ENCODE measurements at regions not wholly inside any gene's neighbourhood (a gene's known extent, or its start where the extent isn't known, plus 50 kb on each side); places are given as distances from the start of the nearest gene placed in this dataset.
"Not testable (repeated sequence)": the region's sequence is repeated elsewhere in the genome, so short reads cannot be mapped to it uniquely, and the experiment has no call there.

DNA sequence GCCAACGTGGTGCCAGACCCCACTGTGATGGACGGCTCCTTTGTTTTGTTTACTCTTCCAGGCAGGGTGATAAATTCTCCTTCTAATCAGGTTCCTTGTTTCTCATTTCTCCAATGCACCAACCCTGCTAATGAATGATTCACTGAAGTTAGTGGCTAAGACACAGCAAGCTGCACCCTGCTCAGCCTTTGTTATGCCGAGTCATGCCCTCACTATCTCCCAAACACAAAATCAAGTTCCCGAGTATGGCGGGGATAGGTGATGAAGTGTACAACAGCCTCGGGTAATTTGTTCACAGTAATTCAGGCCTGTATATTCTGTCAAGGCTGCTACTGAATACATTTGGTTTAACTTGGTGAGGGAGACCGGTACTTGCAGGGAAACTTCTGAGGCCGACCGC, 83.8 kb upstream of the HS3ST4 start:
- Histone ChIP-seq H3K9me3 (no peaks in the 10 kb centered on the region), H3K36me3 (replicated peaks in 1 of 2; ENCODE audit: insufficient read depth in 1 of 2, low read depth in 2 of 2) (no peaks in the 10 kb centered on the region), H3K4me3 (no peak overlapping the region), H3K27ac (no peak overlapping the region), H3K4me1 (no peaks in the 10 kb centered on the region), H3K27me3 (no peaks in the 10 kb centered on the region)
- intact Hi-C loops (cut with DNase I), result no loop called here
- ATAC-seq (no peak), DNase-seq (no peak)
- 37 to 39% methylated on average over 9 of the region's 9 CpGs for WGBS, 2 donors
- no peak for TF ChIP-seq POLR2A (IDR thresholded peaks at IDR 0.05)
- TF ChIP-seq, protein P1, sequence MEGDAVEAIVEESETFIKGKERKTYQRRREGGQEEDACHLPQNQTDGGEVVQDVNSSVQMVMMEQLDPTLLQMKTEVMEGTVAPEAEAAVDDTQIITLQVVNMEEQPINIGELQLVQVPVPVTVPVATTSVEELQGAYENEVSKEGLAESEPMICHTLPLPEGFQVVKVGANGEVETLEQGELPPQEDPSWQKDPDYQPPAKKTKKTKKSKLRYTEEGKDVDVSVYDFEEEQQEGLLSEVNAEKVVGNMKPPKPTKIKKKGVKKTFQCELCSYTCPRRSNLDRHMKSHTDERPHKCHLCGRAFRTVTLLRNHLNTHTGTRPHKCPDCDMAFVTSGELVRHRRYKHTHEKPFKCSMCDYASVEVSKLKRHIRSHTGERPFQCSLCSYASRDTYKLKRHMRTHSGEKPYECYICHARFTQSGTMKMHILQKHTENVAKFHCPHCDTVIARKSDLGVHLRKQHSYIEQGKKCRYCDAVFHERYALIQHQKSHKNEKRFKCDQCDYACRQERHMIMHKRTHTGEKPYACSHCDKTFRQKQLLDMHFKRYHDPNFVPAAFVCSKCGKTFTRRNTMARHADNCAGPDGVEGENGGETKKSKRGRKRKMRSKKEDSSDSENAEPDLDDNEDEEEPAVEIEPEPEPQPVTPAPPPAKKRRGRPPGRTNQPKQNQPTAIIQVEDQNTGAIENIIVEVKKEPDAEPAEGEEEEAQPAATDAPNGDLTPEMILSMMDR (IDR thresholded peaks at IDR 0.05), result no peak

DNA sequence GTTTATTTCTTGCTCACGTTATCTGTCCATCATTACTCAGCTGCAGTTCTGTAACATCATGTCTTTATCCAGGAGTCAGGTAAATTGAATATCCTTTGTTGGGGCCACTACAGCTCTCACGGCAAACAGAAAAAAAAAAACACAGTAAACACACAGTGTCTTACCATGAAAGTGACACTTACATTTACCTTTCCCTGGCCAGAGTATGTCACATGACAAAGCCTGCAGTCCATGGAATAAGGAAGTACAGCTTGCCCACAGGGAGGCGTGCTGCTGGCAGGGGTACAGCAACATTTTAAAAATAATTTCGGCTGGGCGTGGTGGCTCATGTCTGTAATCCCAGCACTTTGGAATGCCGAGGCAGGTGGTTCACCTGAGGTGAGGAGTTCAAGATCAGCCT, 85.7 kb upstream of the HS3ST4 start:
- H3K27me3 ChIP-seq, result no peaks in the 10 kb centered on the region

DNA sequence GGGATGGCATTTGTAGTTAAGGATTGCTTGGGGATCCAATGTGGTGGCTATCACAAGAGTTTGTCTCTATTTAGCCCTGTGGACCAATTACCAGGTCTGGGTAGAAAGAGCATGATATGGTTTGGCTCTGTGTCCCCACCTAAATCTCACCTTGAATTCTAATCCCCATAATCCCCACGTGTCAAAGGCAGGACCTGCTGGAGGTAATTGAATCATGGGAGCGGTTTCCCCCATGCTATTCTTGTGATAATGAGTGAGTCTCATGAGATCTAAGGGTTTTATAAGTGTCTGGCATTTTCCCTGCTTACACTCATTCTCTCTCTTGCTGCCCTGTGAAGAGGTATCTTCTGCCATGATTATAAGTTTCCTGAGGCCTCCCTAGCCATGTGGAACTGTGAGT, 86.4 kb upstream of the HS3ST4 start:
- TF ChIP-seq, protein P1 (IDR thresholded peaks at IDR 0.05), result no peak
- no peak for TF ChIP-seq POLR2A (IDR thresholded peaks at IDR 0.05)
- no peaks in the 10 kb centered on the region for H3K9me3 ChIP-seq
- H3K4me1 ChIP-seq, result no peaks in the 10 kb centered on the region
- intact Hi-C loops (cut with DNase I), result no loop called here
- H3K27ac ChIP-seq, result no peak overlapping the region
- H3K36me3 ChIP-seq (replicated peaks in 1 of 2; ENCODE audit: insufficient read depth in 1 of 2, low read depth in 2 of 2), result no peaks in the 10 kb centered on the region
- no peaks in the 10 kb centered on the region for H3K27me3 ChIP-seq
- ATAC-seq, result no peak
- no peak overlapping the region for H3K4me3 ChIP-seq
- 25 to 44% methylated on average over 2 of the region's 2 CpGs for WGBS, 2 donors
- no peak for DNase-seq

More for the DNA sequence above, 85.7 kb upstream of the HS3ST4 start:
- no peaks in the 10 kb centered on the region for H3K9me3 ChIP-seq
- TF ChIP-seq, protein P1 (IDR thresholded peaks at IDR 0.05), result no peak
- TF ChIP-seq POLR2A (IDR thresholded peaks at IDR 0.05), result no peak
- H3K27ac ChIP-seq, result no peak overlapping the region
- no peaks in the 10 kb centered on the region for H3K36me3 ChIP-seq (replicated peaks in 1 of 2; ENCODE audit: insufficient read depth in 1 of 2, low read depth in 2 of 2)
- no peak for ATAC-seq
- no peak overlapping the region for H3K4me3 ChIP-seq
- intact Hi-C loops (cut with DNase I), result no loop called here
- H3K4me1 ChIP-seq, result no peaks in the 10 kb centered on the region
- WGBS, 2 donors, result 56 to 61% methylated on average over 6 of the region's 6 CpGs
- DNase-seq, result no peak

DNA sequence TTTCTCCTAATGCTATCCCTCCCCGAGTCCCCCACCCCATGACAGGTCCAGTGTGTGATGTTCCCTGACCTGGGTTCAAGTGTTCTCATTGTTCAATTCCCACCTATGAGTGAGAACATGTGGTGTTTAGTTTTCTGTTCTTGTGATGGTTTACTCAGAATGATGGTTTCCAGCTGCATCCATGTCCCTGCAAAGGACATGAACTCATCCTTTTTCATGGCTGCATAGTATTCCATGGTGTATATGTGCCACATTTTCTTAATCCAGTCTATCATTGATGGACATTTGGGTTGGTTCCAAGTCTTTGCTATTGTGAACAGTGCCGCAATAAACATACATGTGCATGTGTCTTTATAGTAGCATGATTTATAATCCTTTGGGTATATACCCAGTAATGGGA, 90.5 kb upstream of the HS3ST4 start:
- H3K27me3 ChIP-seq; ATAC-seq; H3K36me3 ChIP-seq (replicated peaks in 1 of 2; ENCODE audit: insufficient read depth in 1 of 2, low read depth in 2 of 2); H3K27ac ChIP-seq; intact Hi-C loops (cut with DNase I); H3K4me1 ChIP-seq; H3K4me3 ChIP-seq; DNase-seq; H3K9me3 ChIP-seq: not testable (repeated sequence)
- 71 to 81% methylated on average over 2 of the region's 2 CpGs for whole genome bisulfite sequencing, 2 donors

DNA sequence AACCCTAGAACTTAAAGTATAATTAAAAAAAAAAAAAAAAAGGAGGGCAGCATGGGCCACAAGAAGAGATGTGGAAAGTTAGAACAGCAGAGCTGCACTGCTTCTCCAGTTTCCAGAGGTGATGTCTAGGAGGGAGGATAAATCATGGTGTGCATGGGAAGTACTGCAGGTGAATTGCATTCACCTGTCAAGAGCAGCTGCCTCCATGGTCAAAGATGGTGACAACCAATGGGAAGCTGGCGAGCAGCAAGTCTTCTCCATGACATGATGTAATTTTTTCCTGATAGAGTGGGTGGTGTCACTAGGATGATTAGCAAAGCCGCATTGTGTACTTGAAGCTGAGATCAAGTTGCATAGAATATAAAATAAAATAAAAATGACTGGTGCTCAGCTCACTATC, 95.6 kb upstream of the HS3ST4 start:
- no peak overlapping the region for H3K4me3 ChIP-seq
- no peaks in the 10 kb centered on the region for H3K27me3 ChIP-seq
- TF ChIP-seq, protein P1 (IDR thresholded peaks at IDR 0.05), result no peak
- no peak for TF ChIP-seq POLR2A (IDR thresholded peaks at IDR 0.05)
- intact Hi-C loops (cut with DNase I), result no loop called here
- no peaks in the 10 kb centered on the region for H3K9me3 ChIP-seq
- H3K27ac ChIP-seq, result no peak overlapping the region
- ATAC-seq, result no peak
- H3K4me1 ChIP-seq, result peaks cover 7% of the 10 kb centered on the region
- no peaks in the 10 kb centered on the region for H3K36me3 ChIP-seq (replicated peaks in 1 of 2; ENCODE audit: insufficient read depth in 1 of 2, low read depth in 2 of 2)
- peak in 2 of 4 donors; percentile 4 to 57 for DNase-seq
- 31 to 38% methylated on average over 2 of the region's 2 CpGs for WGBS, 2 donors

All from body of pancreas (tissue), 4 donors.